ENCODE measurements at regions not wholly inside any gene's neighbourhood (a gene's known extent, or its start where the extent isn't known, plus 50 kb on each side); places are given as distances from the start of the nearest gene placed in this dataset.

- peak; percentile 18 for DNase-seq
These were observed 520.4 kb downstream of the SLITRK6 start for GRCh38 chr13:85278851-85279250.

- no peak for DNase-seq
These were observed 521.5 kb downstream of the SLITRK6 start for GRCh38 chr13:85277748-85278147.

GRCh38 chr13:85266771-85267170 lies 532.4 kb downstream of the SLITRK6 start:
- no peak for DNase-seq

- DNase-seq = no peak
These were observed 532.9 kb downstream of the SLITRK6 start for GRCh38 chr13:85266331-85266730.

- DNase-seq = no peak
These were observed 533.9 kb downstream of the SLITRK6 start for GRCh38 chr13:85265296-85265695.

GRCh38 chr13:85262499-85262898 lies 536.7 kb downstream of the SLITRK6 start:
- no peak for DNase-seq

- DNase-seq = peak; percentile 56
These were observed 537.4 kb downstream of the SLITRK6 start for GRCh38 chr13:85261757-85262346.

- no peak for DNase-seq
These were observed 538.3 kb downstream of the SLITRK6 start for GRCh38 chr13:85260896-85261295.

GRCh38 chr13:85255978-85256377 lies 543.2 kb downstream of the SLITRK6 start:
- DNase-seq = no peak

- DNase-seq = no peak
These were observed 544.6 kb downstream of the SLITRK6 start for GRCh38 chr13:85254641-85255040.

GRCh38 chr13:85249151-85249550 lies 550.1 kb downstream of the SLITRK6 start:
- DNase-seq = no peak

- DNase-seq = no peak
These were observed 551.4 kb downstream of the SLITRK6 start for GRCh38 chr13:85247780-85248179.

- no peak for DNase-seq
These were observed 555.4 kb downstream of the SLITRK6 start for GRCh38 chr13:85243831-85244230.

GRCh38 chr13:85241060-85241459 lies 558.2 kb downstream of the SLITRK6 start:
- DNase-seq = no peak

GRCh38 chr13:85236413-85236812 lies 562.8 kb downstream of the SLITRK6 start:
- no peak for DNase-seq

GRCh38 chr13:85230691-85231093 lies 568.5 kb downstream of the SLITRK6 start:
- no peak for DNase-seq

- no peak for DNase-seq
These were observed 570.5 kb downstream of the SLITRK6 start for GRCh38 chr13:85228692-85229091.

GRCh38 chr13:85223883-85224656 lies 575.1 kb downstream of the SLITRK6 start:
- peak; percentile 33 for DNase-seq

- DNase-seq = no peak
These were observed 582.6 kb downstream of the SLITRK6 start for GRCh38 chr13:85216576-85216975.

- DNase-seq = no peak
These were observed 586.5 kb downstream of the SLITRK6 start for GRCh38 chr13:85212692-85213091.

GRCh38 chr13:85204668-85205344 lies 594.4 kb downstream of the SLITRK6 start:
- DNase-seq = no peak

GRCh38 chr13:85197431-85197830 lies 601.8 kb downstream of the SLITRK6 start:
- DNase-seq = peak; percentile 32

- no peak for DNase-seq
These were observed 604.7 kb downstream of the SLITRK6 start for GRCh38 chr13:85194482-85194881.

Measured in OCI-M1 (cell line).